ENCODE measurements at regions not wholly inside any gene's neighbourhood (a gene's known extent, or its start where the extent isn't known, plus 50 kb on each side); places are given as distances from the start of the nearest gene placed in this dataset.

DNA sequence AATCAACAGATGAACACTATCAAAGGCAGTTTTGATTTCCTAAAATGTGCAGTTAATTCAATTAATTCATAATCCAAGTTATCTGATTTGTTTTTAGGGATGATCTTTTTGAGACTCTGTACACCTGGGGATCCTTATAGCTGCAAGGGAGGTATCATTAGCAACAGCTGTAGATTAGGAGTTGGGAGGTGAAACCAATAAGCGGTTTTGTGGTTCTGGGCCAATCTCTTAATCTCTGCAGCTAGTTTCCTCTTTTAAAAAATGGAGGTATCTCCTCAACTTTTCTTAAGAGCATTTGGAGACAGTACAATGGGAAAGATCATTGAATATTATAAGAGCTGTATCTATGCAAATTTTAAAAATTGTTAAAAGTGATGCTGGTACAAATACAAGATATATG is 126.0 kb downstream of the MC4R start:
- TF ChIP-seq, protein P1, sequence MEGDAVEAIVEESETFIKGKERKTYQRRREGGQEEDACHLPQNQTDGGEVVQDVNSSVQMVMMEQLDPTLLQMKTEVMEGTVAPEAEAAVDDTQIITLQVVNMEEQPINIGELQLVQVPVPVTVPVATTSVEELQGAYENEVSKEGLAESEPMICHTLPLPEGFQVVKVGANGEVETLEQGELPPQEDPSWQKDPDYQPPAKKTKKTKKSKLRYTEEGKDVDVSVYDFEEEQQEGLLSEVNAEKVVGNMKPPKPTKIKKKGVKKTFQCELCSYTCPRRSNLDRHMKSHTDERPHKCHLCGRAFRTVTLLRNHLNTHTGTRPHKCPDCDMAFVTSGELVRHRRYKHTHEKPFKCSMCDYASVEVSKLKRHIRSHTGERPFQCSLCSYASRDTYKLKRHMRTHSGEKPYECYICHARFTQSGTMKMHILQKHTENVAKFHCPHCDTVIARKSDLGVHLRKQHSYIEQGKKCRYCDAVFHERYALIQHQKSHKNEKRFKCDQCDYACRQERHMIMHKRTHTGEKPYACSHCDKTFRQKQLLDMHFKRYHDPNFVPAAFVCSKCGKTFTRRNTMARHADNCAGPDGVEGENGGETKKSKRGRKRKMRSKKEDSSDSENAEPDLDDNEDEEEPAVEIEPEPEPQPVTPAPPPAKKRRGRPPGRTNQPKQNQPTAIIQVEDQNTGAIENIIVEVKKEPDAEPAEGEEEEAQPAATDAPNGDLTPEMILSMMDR (conservative IDR thresholded peaks at IDR 0.05): no peak
- TF ChIP-seq ZFX (IDR thresholded peaks at IDR 0.05): no peak

Measured in C4-2B (cell line).